Inferior parietal cortex (tissue), 1 donor: ENCODE measurements at regions not wholly inside any gene's neighbourhood (a gene's known extent, or its start where the extent isn't known, plus 50 kb on each side); places are given as distances from the start of the nearest gene placed in this dataset.
"Not testable (repeated sequence)": the region's sequence is repeated elsewhere in the genome, so short reads cannot be mapped to it uniquely, and the experiment has no call there.

Source experiments
- DNase-seq: peaks from one replicate; pipeline ENCODE4 v3.0.0-alpha.2; 2016; ENCODE audit errors: extremely low spot score

DNA sequence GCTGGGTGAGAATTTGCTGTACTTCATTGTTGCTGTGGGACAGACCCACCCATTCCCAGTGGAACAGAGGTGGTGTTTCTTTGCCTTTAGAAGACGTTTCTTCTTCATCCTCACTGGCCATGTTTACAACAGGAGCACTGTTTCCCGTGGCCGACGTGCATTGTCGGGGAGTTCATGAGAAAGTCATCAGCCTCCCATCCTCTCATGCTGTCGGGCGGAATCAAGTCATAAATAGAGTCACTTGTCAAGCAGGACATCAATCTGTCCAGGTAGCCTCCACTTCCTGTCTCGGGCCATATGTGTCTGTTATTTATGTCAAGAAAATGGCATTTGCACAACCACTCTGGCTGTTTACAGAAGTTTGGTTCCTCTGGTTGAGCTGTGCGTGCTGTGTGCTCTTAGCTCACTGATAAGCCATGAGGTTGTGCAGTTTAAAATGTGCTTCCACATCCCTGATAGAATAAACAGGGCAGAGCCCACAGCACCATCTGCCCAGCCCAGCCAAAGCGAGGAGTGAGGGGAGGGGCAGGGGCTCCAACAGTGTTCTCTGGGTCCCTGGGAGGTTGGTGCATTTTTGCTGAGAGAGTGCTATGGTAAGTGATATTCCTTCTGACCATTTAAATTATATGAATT is 401.9 kb upstream of the IRX2 start:
- no peak for DNase-seq

DNA sequence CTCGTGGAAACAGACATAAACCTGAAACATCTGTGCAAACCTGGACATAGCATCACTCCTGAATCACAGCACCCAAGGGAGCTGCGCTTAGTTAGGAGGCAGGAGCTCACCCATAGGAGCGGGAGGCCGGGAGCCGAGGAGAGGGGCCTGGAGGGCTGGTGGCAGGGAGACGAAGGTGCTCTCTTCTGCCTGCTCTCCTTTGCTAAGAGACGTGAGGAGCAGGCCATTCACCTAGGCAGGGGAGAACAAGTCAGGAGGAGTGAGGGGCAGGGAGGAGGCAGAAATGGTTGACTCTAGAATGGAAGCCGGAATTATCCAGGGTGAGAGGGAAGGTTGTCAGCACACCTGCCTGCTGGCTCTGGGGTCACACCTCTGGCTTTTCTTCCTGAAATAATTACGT is 398.4 kb upstream of the IRX2 start:
- no peak for DNase-seq

DNA sequence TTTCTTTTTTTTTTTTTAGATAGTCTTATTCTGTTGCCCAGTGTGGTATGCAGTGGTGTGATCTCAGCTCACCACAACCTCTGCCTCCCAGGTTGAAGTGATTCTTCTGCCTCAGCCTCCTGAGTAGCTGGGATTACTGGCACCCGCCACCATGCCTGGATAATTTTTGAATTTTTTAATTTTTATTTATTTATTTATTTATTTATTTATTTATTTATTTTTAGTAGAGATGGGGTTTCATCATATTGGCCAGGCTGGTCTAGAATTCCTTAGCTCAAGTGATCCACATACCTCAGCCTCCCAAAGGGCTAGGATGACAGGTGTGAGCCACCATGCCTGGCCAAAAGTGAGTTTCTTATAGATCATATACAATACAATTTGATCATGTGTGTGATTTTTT is 395.9 kb upstream of the IRX2 start:
- DNase-seq = not testable (repeated sequence)

DNA sequence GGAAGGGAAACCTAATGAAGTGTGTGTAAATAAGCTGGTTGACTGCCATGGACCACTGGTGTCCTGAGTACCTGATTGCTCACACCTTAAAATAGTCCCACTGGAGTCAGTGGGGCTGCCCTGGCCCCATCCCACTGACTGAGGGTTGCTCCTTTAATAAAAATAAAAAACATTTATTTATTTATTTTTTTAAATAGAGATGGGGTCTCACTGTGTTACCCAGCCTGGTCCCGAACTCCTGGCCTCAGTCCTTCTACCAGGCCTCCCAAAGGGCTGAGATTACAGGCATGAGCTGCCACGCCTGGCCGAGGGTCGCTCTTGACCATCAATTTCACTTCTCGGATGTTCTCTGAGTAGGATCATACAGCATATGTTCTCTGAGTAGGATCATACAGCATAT is 394.2 kb upstream of the IRX2 start:
- DNase-seq = no peak

DNA sequence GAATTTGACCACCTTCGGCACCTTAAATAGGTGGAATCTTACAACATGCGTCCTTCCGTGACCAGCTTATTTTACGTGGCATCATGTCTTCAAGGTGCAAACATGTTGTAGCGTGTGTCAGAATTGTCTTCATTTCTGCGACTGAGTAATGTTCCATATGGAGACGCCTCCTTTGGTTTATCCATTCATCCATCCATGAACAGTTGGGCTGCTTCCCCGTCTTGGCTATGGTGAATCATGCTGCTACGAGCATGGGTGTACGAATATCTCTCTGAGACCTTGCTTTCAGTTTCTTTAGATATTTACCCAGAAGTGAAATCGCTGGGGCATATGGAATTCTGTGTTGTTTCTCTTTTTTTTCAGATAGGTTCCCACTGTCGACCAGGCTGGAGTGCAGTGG is 391.9 kb upstream of the IRX2 start:
- DNase-seq = no peak

DNA sequence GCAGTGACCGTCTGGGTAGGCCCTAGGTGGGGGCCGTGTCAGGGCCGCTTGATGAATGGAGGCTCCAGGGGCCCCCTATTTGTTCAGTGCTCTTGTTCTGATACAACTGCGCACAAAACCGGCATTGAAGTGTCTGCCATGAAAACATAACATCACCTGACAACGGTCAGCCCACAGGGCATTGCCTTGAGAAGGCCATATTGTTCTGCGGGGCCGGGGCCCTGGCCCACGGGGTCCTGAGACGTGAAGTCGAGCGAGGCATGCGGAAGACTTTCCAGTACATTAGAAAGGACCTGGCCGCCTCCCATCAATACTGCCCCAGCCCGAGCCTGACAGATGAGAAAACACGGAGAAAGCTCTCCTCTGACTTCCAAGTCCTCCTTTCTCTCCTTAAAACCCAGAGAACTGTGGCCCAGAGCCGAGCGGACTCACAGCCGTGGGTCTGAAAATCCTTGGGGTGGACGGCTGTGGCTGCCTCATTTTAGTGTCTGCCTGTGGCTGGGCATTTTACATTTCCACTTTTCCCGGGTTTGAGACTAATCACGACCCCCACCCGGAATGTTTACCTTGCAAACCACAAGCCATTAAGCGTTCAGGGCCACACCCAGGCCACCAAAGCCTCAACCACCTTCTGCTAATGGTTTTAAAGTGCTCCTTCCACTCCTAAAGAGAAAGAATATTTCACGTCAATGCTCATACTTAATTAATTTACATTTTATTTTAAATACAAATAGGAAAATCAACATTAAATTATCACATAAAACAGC is 391.0 kb upstream of the IRX2 start:
- DNase-seq = no peak

DNA sequence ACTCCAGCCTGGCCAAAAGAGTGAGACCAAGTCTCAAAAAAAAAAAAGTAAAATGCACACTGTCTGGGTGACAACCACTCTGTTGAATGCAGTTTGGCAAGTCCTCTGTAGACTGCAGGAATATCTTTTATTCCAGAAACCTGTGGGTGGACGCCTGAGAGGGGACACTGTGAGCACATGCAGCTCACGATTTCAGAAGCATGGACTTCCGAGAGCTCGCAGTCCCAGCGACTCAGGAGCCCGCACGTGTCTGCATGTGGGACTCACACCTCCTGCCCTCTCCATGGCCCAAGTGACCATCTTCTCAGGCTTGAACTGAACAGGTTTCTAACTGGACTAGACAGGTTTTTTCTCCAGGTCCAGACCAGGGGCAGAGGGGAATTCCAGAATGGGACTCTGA is 388.6 kb upstream of the IRX2 start:
- DNase-seq = no peak

DNA sequence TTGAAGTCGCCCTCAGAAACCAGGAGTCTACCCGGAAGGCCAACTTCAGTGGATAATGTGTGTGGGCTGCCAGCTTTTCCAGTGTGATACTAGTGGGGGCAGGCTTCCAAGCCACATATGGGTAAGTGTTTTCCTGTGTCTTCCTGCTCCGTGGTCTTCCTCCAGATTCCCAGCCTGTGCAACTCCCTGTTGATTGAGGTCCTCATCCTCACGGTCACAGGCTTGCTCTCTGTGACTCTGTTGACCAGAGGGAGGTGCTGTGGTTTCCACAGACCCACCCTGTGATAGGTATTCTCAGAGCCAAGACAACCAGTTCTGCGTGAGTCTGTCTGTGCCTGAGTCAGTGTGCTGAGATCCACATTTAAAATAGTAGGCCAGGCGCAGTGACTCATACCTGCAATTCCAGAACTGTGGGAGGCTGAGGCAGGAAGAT is 388.0 kb upstream of the IRX2 start:
- peak; percentile 34 for DNase-seq

DNA sequence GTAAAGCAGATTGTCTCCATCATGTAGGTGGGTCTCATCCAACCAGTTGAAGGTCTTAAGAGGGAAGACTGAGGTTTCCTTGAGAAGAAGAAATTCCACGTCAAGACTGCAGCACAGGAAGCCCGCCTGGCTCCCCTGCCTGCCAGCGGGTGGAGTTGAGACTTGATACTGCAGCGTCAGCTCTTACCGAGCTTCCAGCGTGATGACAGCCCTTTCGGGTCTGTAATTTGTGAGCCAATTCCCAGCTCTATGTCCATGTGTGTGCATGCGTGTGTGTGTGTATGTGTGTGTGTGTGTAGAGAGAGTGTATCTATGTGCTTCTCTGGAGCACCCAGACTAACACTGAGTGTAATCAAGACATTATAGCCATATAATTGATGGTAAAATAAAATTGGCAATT is 379.7 kb upstream of the IRX2 start:
- no peak for DNase-seq

DNA sequence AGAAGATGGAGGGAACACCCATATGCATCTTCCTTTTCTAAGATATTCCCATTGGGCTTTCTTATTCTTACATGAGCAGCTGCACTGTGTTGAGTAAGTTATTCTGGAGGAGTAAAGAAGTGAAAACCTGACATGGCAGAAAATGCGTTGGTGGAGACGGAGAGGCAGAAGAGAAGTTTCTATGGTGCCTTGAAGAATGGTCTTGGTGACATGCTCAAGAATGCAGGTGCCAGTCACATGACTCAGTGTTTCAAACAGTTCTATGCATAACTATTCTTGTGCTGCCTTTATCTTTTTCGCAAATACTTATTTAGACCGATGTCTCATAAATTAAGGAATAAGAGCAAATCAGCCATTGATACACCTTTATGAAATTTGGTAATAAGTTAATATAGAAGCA is 377.8 kb upstream of the IRX2 start:
- DNase-seq = no peak

DNA sequence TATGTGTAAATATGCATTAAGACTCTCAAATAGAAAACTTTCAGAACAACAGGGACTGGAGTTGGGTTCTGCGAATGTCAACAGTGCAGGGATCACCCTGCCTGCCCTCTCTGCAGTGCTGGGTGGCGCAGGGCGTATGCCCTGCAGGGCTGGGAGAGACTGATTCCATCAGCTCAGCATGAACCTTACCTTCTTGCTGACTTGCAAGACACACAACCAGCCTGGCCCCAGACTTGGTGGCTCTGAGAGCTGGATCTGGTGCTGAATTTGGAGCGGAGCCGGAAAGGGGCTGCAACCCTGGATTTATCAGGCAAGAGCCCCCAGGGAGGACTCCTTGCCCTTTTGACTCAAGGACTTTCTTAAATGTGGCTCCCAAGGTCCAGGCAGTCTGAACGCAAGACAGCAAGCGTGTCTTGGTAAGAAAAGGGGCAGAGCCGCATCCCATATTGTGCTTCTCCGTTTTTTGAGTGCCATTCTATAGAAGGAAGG is 376.0 kb upstream of the IRX2 start:
- no peak for DNase-seq

DNA sequence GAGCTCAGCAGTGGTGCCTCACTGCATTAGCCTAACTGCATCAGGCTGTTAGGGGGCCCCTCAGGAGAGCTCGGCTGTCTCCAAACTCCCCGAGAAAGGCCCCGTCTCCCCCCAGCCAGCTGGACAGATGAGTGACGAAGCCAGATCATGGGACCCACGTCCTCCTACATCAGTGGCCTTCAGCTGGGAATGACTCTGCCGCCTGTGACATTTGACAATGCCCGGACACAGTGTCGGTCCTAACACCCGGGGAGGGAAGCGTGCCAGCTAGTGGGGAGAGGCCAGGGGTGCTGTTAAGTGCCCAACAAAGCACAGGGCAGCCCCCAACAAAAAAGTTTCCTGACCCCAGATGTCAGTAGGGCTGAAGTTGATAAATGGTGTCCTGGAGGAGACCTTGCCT is 375.2 kb upstream of the IRX2 start:
- no peak for DNase-seq

DNA sequence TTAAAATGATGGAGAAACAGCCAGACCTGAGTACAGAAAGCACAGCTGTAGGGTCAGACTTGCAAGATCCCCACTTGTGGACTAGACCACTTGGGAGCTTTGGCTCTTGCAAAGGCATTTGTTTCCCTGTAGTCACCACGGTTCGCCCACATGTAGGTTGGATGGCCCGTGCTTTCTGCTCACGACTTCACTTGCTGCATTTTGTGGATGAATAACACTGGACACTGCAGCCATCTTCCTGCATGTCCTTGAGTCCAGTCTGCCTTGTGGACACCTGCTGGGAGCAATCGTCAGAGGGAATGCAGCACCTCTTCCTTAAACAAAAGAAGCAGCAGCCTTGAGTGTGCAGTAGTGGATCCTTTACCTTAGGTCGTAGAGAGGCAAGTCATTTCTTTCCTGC is 372.9 kb upstream of the IRX2 start:
- no peak for DNase-seq

DNA sequence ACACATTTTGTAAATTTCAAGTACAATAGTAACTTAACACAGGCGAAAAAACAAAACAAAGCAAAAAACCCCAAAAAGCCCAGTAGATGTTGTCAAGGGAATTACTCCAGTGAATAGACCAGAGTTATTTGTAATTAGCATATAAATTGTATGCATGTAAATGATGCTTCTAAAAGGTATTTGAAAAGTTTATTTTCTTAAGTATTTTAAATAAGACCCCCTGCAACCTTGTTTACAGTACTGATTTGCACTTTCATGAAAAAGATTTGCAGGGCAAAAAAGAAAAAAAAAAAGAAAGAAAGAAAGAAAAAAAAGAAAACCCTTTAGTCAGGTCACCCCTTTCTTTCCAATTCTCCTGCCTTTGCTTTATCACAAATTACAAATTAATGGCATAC is 372.3 kb upstream of the IRX2 start:
- no peak for DNase-seq

DNA sequence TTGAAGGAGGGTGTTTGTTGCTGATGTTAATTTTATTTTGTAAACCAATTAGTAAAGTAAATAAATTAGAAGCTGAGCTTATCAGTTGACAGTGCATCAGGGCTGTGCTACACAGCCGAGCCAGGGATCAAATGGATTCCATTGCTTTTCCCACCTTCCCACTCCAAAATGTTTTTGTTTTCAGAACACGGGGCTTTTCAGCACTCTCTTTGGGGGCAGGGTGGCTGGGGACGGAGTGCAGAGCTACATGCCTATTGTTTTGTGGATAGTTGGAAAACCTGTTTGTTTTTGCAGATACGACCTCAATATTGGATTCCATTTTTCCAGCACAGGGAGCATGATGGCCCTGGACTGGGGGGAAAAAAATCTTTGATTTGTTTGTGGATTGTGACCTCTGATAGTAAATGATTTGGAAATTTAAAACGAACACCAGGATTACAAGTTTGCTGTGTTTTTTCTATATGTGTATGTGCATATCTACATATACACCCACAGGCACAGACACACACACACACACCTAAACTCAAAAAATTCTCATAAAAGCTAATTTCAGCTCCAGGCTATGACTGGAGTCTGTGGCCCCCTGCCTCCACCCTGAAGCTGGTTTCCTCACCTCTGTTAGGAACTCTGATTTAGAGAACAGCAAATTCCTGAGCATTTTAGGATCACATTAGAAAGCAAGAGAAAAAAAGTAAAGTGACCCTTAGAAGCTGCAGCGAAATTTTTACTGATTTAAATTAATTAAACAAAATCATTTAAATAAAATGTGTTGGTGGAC is 371.7 kb upstream of the IRX2 start:
- DNase-seq = no peak

DNA sequence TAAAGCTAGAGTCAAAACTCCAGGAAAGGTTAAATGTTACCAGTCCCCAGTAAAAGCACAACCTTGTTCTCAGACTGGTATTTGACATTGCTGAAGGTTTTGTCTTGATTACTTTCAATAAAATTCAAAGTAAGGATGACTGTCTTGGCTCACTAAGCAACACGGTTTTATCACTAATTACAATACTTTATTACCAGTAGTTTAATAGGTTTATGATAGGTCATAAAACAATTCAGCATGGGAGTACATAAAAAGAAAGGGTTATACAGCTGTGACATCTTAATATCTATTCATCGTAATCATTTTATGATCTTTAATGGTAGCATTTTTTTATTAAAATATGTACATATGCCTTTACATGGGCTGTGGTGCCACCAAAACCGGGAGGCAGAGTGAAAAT is 370.7 kb upstream of the IRX2 start:
- DNase-seq = no peak

DNA sequence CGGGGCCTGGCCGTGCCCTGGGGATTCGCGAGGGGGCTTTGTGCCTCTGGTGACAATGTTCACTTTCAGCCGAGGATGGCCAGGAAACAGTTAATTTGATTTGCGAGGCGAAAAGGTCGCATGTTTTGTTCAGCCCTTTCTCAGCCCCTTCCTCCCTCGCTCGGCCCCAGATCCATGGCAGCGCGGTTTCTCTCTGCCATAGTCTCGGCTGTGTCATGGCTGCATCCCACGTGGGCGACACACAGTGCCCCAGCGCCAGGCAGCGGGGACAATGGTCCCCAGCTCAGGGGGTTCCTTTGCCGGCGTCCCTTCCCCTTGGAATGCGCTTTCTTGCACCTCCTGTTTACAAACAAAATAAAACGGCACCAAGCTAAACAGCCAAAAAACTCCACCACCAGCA is 370.3 kb upstream of the IRX2 start:
- no peak for DNase-seq

DNA sequence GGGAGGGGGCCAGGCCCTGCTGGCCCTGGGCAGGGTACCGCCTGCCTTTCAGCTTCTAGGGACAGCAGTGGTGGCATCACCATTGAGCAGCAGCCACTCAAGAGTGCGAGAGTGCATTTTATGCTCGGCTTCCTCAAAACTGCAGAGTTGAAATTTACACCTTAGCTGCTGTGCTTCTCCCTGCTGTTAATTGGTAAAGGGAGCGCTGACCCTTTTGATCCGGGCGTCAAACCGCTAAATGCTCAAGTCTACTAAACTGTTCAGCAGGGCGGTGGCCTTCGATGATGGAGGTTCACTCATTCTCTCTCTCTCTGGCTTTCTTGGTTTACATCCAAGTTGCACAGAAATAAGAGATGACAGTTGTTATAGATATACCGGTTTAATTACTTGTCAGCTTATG is 368.6 kb upstream of the IRX2 start:
- DNase-seq = no peak

DNA sequence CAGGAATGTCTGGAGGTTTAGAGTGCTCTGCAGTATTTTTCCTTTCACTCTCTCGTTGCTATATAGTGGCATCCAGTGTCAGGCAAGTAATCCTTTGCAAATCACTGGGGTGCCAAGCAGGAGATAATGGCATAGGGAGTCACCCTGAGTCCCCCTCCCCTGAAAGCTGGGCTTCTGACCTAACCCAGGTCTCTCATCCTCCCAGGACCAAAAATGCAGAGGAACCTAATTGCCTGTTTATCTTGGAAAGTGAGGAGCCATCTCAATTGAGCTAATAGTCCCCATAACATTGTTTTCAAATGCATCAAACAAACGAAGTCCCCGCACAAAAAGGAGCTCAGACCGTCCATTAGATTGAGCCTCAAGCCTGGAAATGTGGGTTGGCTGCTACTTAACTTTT is 368.0 kb upstream of the IRX2 start:
- DNase-seq = no peak

DNA sequence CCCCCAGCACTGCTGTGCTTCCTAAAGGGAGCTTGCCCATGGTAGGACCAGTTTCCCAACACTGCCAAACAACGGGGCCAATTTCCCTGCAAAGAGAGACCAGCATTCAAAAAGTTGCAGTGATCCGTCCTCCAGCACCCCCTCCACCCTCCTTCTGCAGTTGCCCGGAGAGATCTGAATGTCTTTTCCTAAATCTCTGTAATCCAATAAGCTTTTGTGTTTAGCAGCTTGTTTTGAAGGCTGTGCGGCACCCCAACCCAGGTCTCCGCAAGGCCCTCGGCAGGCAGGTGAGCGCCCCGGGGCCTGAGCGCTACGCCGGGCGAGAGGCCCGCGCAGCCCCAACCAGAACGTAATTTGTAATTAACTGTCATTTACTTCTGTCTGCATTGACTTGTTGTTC is 366.9 kb upstream of the IRX2 start:
- no peak for DNase-seq

DNA sequence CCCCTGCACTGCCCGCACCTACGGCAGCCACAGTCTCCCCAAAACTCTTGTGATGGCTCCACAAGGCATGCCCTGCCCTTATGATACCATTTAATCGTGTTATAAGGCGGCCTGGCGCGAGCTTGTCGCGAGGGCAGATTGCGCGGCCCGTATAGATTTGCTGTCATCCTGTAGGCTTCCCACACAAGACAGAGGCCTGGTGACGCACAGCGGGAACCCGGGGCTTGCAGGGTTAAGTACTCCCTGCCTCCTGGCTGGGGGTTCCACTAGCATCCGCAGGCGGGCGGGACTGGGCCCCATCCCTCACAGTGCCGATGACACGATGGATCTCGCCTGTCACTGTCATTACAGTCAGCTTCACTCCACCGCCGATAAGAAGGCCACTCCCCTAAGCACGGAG is 364.9 kb upstream of the IRX2 start:
- no peak for DNase-seq

DNA sequence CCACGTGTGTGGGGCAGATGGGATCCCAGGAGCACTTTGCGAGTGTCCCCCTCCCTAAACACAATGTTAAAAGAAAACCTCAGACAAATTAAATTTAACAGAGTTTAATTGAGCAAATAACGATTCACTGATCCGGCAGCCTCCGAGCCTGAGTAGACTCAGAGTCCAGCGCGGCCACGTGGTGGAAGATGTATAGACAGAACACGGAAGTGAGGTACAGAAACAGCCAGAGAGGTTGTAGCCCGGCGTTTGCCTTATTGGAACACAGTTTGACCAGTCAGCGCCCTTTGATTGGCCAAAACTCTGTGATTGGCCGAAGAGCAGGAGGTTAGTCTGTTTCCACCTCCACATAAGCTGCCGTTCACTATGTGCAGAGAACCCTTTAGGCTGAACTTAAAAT is 363.0 kb upstream of the IRX2 start:
- no peak for DNase-seq

DNA sequence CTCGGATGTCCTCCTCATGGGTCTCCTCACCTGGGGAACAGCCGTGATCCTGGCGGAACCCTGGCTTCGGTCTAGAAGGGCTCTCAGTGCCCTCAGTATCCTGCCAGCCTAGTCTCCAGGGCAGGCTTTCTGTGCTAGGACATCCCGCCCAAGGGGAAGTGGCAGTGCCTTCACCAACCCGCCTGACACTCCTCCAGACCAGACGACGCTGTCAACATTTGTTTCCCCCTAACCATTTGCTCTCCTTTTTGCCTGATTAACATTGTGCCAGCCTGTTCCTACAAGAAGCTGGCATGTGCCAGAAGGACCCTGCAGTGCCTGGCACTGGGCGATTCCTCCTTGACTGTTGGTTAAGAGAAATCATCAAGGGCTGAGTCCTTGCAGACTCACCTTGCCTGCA is 358.9 kb upstream of the IRX2 start:
- DNase-seq = no peak
